ENCODE measurements at regions not wholly inside any gene's neighbourhood (a gene's known extent, or its start where the extent isn't known, plus 50 kb on each side); places are given as distances from the start of the nearest gene placed in this dataset.
"Not testable (repeated sequence)": the region's sequence is repeated elsewhere in the genome, so short reads cannot be mapped to it uniquely, and the experiment has no call there.

GRCh38 chr4:19514276-19515070 is 737.2 kb upstream of the SLIT2 start:
- DNase-seq (ENCODE audit: low spot score) = no peak

- DNase-seq (ENCODE audit: low spot score) = no peak
These were observed 739.6 kb upstream of the SLIT2 start for GRCh38 chr4:19512086-19512485.

- DNase-seq (ENCODE audit: low spot score) = no peak
These were observed 740.7 kb upstream of the SLIT2 start for GRCh38 chr4:19510993-19511392.

GRCh38 chr4:19508442-19508841 is 743.3 kb upstream of the SLIT2 start:
- DNase-seq (ENCODE audit: low spot score) = no peak

GRCh38 chr4:19497705-19498104 is 754.0 kb upstream of the SLIT2 start:
- no peak for DNase-seq (ENCODE audit: low spot score)

GRCh38 chr4:19496756-19497155 is 754.9 kb upstream of the SLIT2 start:
- DNase-seq (ENCODE audit: low spot score) = no peak

GRCh38 chr4:19494961-19495360 is 756.7 kb upstream of the SLIT2 start:
- no peak for DNase-seq (ENCODE audit: low spot score)

GRCh38 chr4:19492606-19493005 is 759.1 kb upstream of the SLIT2 start:
- DNase-seq (ENCODE audit: low spot score) = no peak

GRCh38 chr4:19486400-19486799 is 765.3 kb upstream of the SLIT2 start:
- DNase-seq (ENCODE audit: low spot score) = no peak

- no peak for DNase-seq (ENCODE audit: low spot score)
These were observed 772.9 kb upstream of the SLIT2 start for GRCh38 chr4:19478791-19479190.

- no peak for DNase-seq (ENCODE audit: low spot score)
These were observed 778.1 kb upstream of the SLIT2 start for GRCh38 chr4:19473569-19473968.

GRCh38 chr4:19472666-19473065 is 779.0 kb upstream of the SLIT2 start:
- no peak for DNase-seq (ENCODE audit: low spot score)

- not testable (repeated sequence) for DNase-seq (ENCODE audit: low spot score)
These were observed 781.7 kb upstream of the SLIT2 start for GRCh38 chr4:19470001-19470400.

GRCh38 chr4:19462117-19462516 is 789.6 kb upstream of the SLIT2 start:
- DNase-seq (ENCODE audit: low spot score) = no peak

- no peak for DNase-seq (ENCODE audit: low spot score)
These were observed 795.7 kb upstream of the SLIT2 start for GRCh38 chr4:19455850-19456602.

GRCh38 chr4:19455196-19455595 is 796.5 kb upstream of the SLIT2 start:
- no peak for DNase-seq (ENCODE audit: low spot score)

GRCh38 chr4:19438233-19438632 is 813.5 kb upstream of the SLIT2 start:
- no peak for DNase-seq (ENCODE audit: low spot score)

GRCh38 chr4:19437008-19437407 is 814.7 kb upstream of the SLIT2 start:
- DNase-seq (ENCODE audit: low spot score) = no peak

GRCh38 chr4:19429684-19430083 is 822.0 kb upstream of the SLIT2 start:
- no peak for DNase-seq (ENCODE audit: low spot score)

GRCh38 chr4:19425146-19425545 is 826.6 kb upstream of the SLIT2 start:
- no peak for DNase-seq (ENCODE audit: low spot score)

- DNase-seq (ENCODE audit: low spot score) = no peak
These were observed 834.4 kb upstream of the SLIT2 start for GRCh38 chr4:19417256-19417655.

- DNase-seq (ENCODE audit: low spot score) = no peak
These were observed 835.6 kb upstream of the SLIT2 start for GRCh38 chr4:19416146-19416545.

GRCh38 chr4:19408490-19408889 is 843.2 kb upstream of the SLIT2 start:
- DNase-seq (ENCODE audit: low spot score) = no peak

GRCh38 chr4:19406789-19407188 is 844.9 kb upstream of the SLIT2 start:
- DNase-seq (ENCODE audit: low spot score) = no peak

Measured in CD4-positive, alpha-beta T cell treated with Interleukin-15 for 4 hours (primary cell).